ENCODE measurements at regions not wholly inside any gene's neighbourhood (a gene's known extent, or its start where the extent isn't known, plus 50 kb on each side); places are given as distances from the start of the nearest gene placed in this dataset.

- Histone ChIP-seq H3K9me2 (replicated peaks; ENCODE audit: low read depth, low read length) (no peaks in the 10 kb centered on the region), H3K27me3 (ENCODE audit: insufficient read depth, low read length, poor library complexity, severe bottlenecking) (no peaks in the 10 kb centered on the region), H3F3A (ENCODE audit: low read depth) (no peaks in the 10 kb centered on the region), H2AFZ (ENCODE audit: low read length) (no peak overlapping the region), H3K79me2 (ENCODE audit: insufficient read depth, low read length) (no peaks in the 10 kb centered on the region), H4K20me1 (ENCODE audit: insufficient read depth, low read length, poor library complexity, severe bottlenecking) (no peaks in the 10 kb centered on the region), H3K4me1 (ENCODE audit: insufficient read depth, low read length, poor library complexity, severe bottlenecking) (no peaks in the 10 kb centered on the region), H3K4me2 (ENCODE audit: low read depth, low read length, poor library complexity, severe bottlenecking) (no peak overlapping the region), H3K9me3 (ENCODE audit: insufficient read depth, low read depth, low read length) (no peaks in the 10 kb centered on the region), H3K4me3 (ENCODE audit: low read length, poor library complexity, severe bottlenecking) (no peak overlapping the region), H3K36me3 (ENCODE audit: insufficient read depth, low read length) (no peaks in the 10 kb centered on the region), H3K9ac (ENCODE audit: low read depth, low read length, poor library complexity, severe bottlenecking) (no peak overlapping the region)
- TF ChIP-seq CTCF (conservative IDR thresholded peaks at IDR 0.05; ENCODE audit: low read length): no peak
- TF ChIP-seq EZH2phosphoT487 (IDR thresholded peaks at IDR 0.05; ENCODE audit: borderline replicate concordance): no peak
Measured at GRCh38 chr6:79410806-79411205, 126.4 kb downstream of the LCA5 start.

GRCh38 chr6:79408256-79408974, 128.8 kb downstream of the LCA5 start:
- Histone ChIP-seq H3K79me2 (ENCODE audit: insufficient read depth, low read length) (no peaks in the 10 kb centered on the region), H3K9me2 (replicated peaks; ENCODE audit: low read depth, low read length) (no peaks in the 10 kb centered on the region), H3K9me3 (ENCODE audit: insufficient read depth, low read depth, low read length) (no peaks in the 10 kb centered on the region), H3K4me3 (ENCODE audit: low read length, poor library complexity, severe bottlenecking) (no peak overlapping the region), H3K36me3 (ENCODE audit: insufficient read depth, low read length) (no peaks in the 10 kb centered on the region), H3K27me3 (ENCODE audit: insufficient read depth, low read length, poor library complexity, severe bottlenecking) (no peaks in the 10 kb centered on the region), H3K4me1 (ENCODE audit: insufficient read depth, low read length, poor library complexity, severe bottlenecking) (no peaks in the 10 kb centered on the region), H2AFZ (ENCODE audit: low read length) (no peak overlapping the region), H3F3A (ENCODE audit: low read depth) (no peaks in the 10 kb centered on the region), H4K20me1 (ENCODE audit: insufficient read depth, low read length, poor library complexity, severe bottlenecking) (no peaks in the 10 kb centered on the region), H3K9ac (ENCODE audit: low read depth, low read length, poor library complexity, severe bottlenecking) (no peak overlapping the region), H3K4me2 (ENCODE audit: low read depth, low read length, poor library complexity, severe bottlenecking) (no peak overlapping the region)
- no peak for TF ChIP-seq EZH2phosphoT487 (IDR thresholded peaks at IDR 0.05; ENCODE audit: borderline replicate concordance)
- TF ChIP-seq CTCF (conservative IDR thresholded peaks at IDR 0.05; ENCODE audit: low read length): no peak

- Histone ChIP-seq H3K4me3 (ENCODE audit: low read length, poor library complexity, severe bottlenecking) (no peak overlapping the region), H3K4me2 (ENCODE audit: low read depth, low read length, poor library complexity, severe bottlenecking) (no peak overlapping the region), H3K36me3 (ENCODE audit: insufficient read depth, low read length) (no peaks in the 10 kb centered on the region), H3K9me3 (ENCODE audit: insufficient read depth, low read depth, low read length) (no peaks in the 10 kb centered on the region), H2AFZ (ENCODE audit: low read length) (no peak overlapping the region), H3K9ac (ENCODE audit: low read depth, low read length, poor library complexity, severe bottlenecking) (no peak overlapping the region), H3K79me2 (ENCODE audit: insufficient read depth, low read length) (no peaks in the 10 kb centered on the region), H3K27me3 (ENCODE audit: insufficient read depth, low read length, poor library complexity, severe bottlenecking) (no peaks in the 10 kb centered on the region), H3F3A (ENCODE audit: low read depth) (no peaks in the 10 kb centered on the region), H3K9me2 (replicated peaks; ENCODE audit: low read depth, low read length) (no peaks in the 10 kb centered on the region), H3K4me1 (ENCODE audit: insufficient read depth, low read length, poor library complexity, severe bottlenecking) (no peaks in the 10 kb centered on the region), H4K20me1 (ENCODE audit: insufficient read depth, low read length, poor library complexity, severe bottlenecking) (no peaks in the 10 kb centered on the region)
- TF ChIP-seq EZH2phosphoT487 (IDR thresholded peaks at IDR 0.05; ENCODE audit: borderline replicate concordance) (no peak), CTCF (conservative IDR thresholded peaks at IDR 0.05; ENCODE audit: low read length) (no peak)
Measured at GRCh38 chr6:79404677-79405076, 132.6 kb downstream of the LCA5 start.
